ENCODE measurements at regions not wholly inside any gene's neighbourhood (a gene's known extent, or its start where the extent isn't known, plus 50 kb on each side); places are given as distances from the start of the nearest gene placed in this dataset.

- Histone ChIP-seq H3K27me3 (replicated peaks in 1 of 7) (peaks cover 0 to 69% (median 0%) of the 10 kb centered on the region in 7 donors), H3K4me3 (no peak overlapping the region), H3K27ac (no peak overlapping the region), H3K36me3 (no peaks in the 10 kb centered on the region), H3K4me1 (no peaks in the 10 kb centered on the region), H3K9me3 (no peaks in the 10 kb centered on the region)
- intact Hi-C loops (cut with DNase I; ENCODE audit: low total_unique reads), result no loop called here
- peak; percentile 63 for DNase-seq
- TF ChIP-seq POLR2A (IDR thresholded peaks at IDR 0.05) (no peak), POLR2AphosphoS5 (IDR thresholded peaks at IDR 0.05) (no peak), CTCF (IDR thresholded peaks at IDR 0.05 in 8 of 11, conservative IDR thresholded peaks at IDR 0.05 in 3 of 11) (no peak)
- WGBS, 5 donors, result 68 to 84% (median 79%) methylated on average over 6 to 12 of the region's 12 CpGs
Observed at GRCh38 chr22:49086606-49087157, 741.0 kb downstream of the BRD1 start.

- no peaks in the 10 kb centered on the region for H3K4me1 ChIP-seq
- TF ChIP-seq POLR2AphosphoS5 (IDR thresholded peaks at IDR 0.05) (no peak), CTCF (IDR thresholded peaks at IDR 0.05 in 8 of 11, conservative IDR thresholded peaks at IDR 0.05 in 3 of 11) (no peak), POLR2A (IDR thresholded peaks at IDR 0.05) (no peak)
- no peak overlapping the region for H3K27ac ChIP-seq
- no peak overlapping the region for H3K4me3 ChIP-seq
- intact Hi-C loops (cut with DNase I; ENCODE audit: low total_unique reads), result no loop called here
- 50 to 71% (median 54%) methylated on average over 13 of the region's 13 CpGs for WGBS, 5 donors
- DNase-seq, result no peak
- H3K9me3 ChIP-seq, result no peaks in the 10 kb centered on the region
- H3K36me3 ChIP-seq, result no peaks in the 10 kb centered on the region
- peaks cover 0 to 67% (median 0%) of the 10 kb centered on the region in 7 donors for H3K27me3 ChIP-seq (replicated peaks in 1 of 7)
Observed at GRCh38 chr22:49086181-49086580, 741.5 kb downstream of the BRD1 start.

- no peaks in the 10 kb centered on the region for H3K4me1 ChIP-seq
- H3K4me3 ChIP-seq, result no peak overlapping the region
- H3K27me3 ChIP-seq (replicated peaks in 1 of 7), result peaks cover 0 to 50% (median 0%) of the 10 kb centered on the region in 7 donors
- H3K27ac ChIP-seq, result no peak overlapping the region
- peak; percentile 17 for DNase-seq
- 68 to 81% (median 74%) methylated on average over 8 of the region's 8 CpGs for WGBS, 5 donors
- TF ChIP-seq CTCF (IDR thresholded peaks at IDR 0.05 in 8 of 11, conservative IDR thresholded peaks at IDR 0.05 in 3 of 11), result no peak
- TF ChIP-seq POLR2AphosphoS5 (IDR thresholded peaks at IDR 0.05), result no peak
- TF ChIP-seq POLR2A (IDR thresholded peaks at IDR 0.05), result no peak
- no peaks in the 10 kb centered on the region for H3K9me3 ChIP-seq
- H3K36me3 ChIP-seq, result no peaks in the 10 kb centered on the region
- intact Hi-C loops (cut with DNase I; ENCODE audit: low total_unique reads), result no loop called here
Observed at GRCh38 chr22:49084206-49084605, 743.5 kb downstream of the BRD1 start.

DNA sequence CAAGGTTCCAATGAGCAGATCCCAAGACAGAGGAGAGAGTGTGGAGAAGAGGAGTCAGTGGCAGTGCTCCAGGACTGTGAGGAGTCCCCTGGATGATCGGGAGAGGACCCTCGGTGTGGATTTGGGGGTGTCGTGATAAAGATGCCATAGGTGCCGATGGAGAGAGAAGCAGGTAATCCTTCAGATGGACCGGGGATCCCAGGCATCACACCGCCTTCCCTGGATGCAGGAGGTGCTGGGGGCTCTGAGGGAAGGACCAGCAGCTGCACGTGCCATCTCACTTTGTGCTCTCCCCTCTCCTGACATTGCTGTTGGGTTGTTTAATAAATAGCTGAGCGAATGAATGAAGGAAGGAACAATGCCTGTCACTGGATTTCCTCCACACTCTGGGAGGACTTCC, 744.1 kb downstream of the BRD1 start:
- no peak for DNase-seq
- WGBS, 5 donors, result 65 to 78% (median 72%) methylated on average over 8 of the region's 8 CpGs
- TF ChIP-seq CTCF (IDR thresholded peaks at IDR 0.05 in 8 of 11, conservative IDR thresholded peaks at IDR 0.05 in 3 of 11) (no peak), POLR2A (IDR thresholded peaks at IDR 0.05) (no peak), POLR2AphosphoS5 (IDR thresholded peaks at IDR 0.05) (no peak)
- H3K36me3 ChIP-seq, result no peaks in the 10 kb centered on the region
- no peaks in the 10 kb centered on the region for H3K4me1 ChIP-seq
- no peak overlapping the region for H3K27ac ChIP-seq
- intact Hi-C loops (cut with DNase I; ENCODE audit: low total_unique reads), result no loop called here
- H3K27me3 ChIP-seq (replicated peaks in 1 of 7), result peaks cover 0 to 44% (median 0%) of the 10 kb centered on the region in 7 donors
- no peak overlapping the region for H3K4me3 ChIP-seq
- H3K9me3 ChIP-seq, result no peaks in the 10 kb centered on the region

Measured in spleen (tissue), 11 donors.